Renal cortex interstitium (tissue), 11 donors: ENCODE measurements at regions not wholly inside any gene's neighbourhood (a gene's known extent, or its start where the extent isn't known, plus 50 kb on each side); places are given as distances from the start of the nearest gene placed in this dataset.

Source experiments
- DNase-seq, 11 donors: peaks; one replicate each; pipeline ENCODE4 v3.0.0-alpha.2; 2013; ENCODE audit warnings: low read depth in 9 of 11, low spot score in 4 of 11; ENCODE audit errors: extremely low read depth in 1 of 11

DNA sequence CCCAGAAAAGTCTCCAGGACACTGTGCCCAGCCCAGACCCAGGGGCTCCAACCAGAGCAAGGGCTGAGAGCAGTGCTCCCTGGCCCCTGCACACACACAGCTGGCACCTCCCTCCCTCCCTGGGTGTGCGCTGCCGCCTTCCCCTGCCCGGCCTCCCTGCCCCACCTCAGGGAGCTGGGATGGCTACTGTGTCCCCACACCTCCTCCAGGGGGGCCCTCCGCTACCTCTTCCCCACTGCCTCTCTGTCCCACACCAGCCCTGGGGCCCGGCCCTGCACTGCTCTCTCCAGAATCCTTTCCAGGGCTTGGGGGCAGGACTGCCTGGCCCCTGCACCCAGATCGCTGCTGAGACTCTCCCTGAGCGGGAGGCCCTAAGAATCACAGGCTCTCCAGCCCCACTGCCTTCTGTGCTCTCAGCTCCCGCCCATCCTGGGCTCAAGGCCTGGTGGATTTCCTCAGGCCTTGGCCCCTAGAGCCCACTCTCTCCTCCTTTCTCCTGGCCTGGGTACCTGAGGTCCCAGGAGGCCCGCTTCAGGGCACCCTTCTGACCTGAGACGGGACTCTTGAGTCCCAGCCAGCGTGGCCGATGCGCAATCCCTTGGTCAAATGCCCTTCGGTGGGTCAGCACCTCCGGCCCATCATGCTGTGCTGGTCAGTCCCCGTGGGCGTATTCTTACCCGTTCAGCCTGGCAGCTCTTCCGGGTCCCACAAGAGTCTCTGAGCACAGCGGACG, 276.8 kb upstream of the HDAC4 start:
- DNase-seq, result no peak

DNA sequence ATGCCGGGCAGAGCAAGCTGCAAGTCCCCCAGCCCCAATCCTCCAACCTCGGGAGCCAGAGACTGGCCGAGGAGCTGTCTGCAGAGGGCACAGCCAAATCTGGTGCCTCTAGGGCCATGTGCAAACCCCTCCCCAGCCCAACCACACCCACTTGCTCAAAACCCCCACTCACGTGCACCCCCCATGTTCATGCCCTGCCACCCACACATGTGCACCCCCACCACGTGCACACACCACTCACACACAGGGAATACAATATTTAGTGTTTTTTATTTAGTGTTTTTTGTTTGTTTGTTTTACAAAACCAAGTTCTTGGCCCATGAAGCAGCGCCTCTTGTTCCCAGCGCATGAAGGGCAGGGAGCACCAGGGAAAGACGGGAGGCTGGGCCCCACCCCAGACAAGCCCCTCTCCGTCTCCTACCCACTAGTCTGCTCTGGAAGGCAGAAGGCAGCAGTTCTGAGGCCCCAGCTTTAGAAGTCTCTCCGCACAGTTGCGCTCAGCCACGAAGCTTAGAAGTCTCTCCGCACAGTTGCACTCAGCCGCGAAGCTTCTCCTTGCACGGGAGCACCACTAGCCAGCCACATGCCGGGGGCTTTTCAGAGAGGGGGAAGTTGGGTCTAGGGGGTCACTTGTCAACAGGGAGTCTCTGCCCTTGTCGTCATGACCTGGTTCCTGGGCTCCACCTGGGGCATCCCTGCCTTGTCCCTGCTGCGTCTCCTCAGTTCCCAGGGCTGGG, 276.1 kb upstream of the HDAC4 start:
- no peak for DNase-seq

DNA sequence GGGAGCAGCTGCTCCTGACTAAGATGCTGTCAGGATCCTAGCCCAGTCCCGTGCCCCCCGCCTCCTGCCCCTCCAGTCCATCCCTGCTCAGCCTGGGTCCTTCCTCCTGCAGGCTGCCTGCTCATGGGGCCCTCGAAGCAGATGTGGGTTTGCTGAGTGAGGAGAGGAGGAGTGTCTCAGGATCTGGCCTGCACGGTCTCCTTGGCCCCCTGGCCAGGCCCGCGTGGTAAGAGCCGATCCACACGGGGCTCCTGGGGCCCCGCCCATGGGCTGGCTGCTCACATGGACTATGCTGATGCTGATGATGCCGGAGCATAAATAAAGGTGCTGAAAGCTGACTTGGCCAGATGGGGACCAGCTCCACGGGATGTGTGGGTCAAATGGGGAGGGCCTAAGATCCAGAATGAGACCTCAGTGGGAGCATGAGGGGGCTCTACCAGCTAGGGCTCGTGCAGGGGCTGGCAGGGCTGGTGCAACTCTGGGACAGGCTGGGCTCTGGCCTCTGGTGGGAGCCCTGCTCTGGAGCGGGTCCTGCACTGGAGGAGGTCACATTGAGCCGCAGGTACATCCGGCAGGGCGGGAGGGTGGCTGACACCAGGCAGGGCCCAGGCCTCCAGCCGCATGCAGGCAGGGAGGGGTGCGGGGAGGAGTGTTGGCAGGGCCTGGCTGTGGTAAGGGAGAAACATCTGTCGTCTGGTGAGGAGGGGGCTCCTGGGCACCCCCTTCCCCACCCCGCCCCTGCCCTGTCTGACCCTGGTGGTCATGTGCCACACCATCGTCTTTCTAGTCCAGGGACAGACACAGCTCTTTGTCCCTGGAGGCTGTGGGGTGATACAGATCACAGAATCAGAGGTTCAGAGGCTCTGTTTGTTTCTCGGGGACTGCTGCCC, 275.3 kb upstream of the HDAC4 start:
- no peak for DNase-seq

DNA sequence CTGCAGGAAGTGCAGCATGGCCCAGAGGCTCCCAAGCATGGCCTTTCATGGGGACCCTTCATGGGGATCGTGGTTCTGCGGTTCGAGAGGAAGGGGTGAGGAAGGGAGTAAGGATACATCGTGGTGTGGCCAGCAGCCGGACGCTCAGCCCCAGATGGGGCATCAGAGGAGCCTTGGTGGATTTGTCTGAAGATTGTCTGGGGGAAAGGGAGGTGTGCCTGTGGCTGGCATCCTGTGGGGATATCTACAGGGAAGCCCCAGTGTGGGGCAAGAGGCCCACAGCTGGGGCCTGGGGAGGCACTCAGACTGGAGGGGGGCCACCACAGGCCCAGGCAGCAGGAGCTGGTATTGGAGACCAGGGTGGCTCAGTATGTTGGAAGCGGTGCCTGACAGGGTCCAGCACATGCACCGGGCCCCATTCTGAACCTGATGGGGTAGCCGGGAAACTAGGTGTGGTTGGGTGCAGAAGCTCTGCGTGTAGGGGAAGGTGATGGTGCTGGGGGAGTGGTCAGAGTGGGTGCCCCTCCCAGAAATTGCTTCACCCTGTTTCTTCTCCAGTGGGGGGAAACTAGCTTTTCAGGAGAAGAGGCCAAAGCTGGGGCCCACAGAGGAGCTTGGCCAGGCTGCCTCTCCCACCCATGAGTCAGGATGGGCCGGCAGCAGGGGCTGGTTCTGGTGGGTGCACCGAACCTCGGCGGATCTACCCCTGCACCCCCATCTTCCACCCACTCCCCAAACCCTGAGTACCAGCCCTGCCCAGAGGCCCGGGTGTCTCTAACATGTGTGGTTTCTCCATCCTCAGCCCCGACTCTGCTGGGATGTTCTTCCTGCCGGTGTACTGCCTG, 274.4 kb upstream of the HDAC4 start:
- DNase-seq, result no peak

DNA sequence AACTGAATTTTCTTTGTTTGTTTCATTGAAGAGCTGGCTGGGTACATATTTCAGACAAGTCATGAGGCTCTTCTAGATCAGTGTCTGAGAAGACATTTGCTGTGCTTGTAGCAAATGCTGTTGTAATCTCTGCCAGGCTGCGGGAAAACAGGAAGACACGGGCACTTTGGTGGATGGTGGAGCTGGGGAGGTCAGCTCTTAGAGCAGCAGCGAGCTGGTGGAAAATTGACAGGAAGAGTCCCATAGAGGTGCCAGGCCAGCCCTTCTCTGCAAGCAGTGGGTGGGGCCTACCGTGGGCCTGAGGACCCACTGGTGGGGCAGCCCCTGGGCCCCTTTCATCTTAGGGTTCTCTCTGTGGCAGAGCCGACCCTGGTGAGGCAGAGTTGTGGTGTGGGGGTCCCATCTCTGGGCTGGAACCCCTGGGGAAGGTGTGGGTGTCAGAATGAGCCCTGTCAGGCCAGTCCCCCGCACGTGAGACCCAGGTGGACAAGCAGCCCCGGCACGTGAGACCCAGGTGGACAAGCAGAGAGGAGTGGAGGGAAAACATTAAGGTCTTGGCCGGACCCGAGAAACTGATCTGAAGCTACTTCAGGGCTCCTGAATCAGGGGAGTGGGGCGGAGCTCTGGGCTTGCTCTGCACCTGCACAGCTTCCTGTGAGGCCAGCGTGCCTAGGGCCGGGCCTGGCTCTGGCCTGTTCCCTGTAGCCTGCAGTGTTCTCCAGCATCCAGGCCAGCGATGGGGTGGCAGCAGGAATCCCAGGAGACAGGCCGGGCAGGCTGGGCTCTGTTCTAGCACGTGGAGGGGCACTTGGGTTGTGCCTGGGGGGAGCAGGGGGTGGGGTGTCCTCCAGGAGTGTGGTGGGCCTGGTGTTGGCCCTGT, 273.5 kb upstream of the HDAC4 start:
- no peak for DNase-seq

DNA sequence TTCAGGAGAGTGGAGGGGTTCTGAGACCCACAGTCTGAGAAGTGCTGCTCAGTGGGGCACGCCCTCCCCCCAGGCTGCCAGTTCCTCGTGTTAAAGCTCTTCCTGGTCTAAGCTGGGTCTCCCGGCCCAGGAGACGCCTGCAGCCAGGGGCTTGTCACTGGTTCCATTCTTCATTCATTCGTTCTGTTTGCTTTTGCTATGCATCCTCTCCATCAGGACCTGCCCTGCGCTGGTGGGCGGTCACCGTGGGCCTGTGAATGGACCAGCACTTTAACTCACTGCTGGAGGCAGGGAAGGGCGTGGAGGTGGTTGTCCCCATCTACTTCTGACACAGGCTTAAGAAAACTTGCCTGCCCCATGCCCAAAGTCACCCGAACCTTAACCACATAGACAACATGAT, 272.8 kb upstream of the HDAC4 start:
- DNase-seq, result no peak

DNA sequence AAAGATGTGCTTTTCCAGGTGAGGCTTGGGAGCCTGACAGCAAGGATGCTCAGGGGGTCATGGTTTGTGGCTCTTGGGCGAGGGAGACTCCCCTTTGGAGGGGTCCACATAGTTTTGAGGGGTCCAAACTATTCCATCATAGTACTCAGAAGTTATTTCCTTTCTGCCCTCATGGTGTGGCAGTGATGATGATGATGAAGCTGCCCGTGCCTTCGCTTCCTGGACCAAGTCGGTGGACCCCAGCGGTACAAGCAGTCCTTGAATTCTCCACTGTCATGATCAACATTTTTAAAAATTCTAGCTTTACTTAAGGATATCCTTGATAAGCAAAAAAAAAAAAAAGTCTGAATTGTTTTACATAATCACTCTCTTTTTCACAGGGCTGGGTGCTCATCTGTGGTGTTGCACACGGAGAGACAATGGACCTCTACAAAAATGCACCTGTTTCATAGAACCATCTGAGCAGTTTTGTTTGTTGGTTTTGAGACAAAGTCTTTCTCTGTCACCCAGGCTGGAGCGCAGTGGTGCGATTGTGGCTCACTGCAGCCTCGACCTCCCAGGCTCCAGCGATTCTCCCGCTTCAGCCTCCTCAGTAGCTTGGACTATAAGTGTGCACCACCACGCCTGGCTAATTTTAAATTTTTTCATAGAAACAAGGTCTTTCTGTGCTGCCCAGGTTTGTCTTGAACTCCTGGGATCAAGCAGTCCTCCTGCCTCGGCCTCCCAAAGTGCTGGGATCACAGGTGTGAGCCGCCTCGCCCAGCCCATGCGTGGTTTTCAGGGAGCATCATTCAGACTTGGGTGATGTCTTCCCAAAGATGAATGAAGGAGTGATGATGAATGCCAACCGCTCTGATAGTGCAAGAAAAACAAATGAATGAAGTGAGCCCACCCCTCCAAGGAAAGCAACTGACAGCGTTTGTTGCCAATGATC, 271.4 kb upstream of the HDAC4 start:
- DNase-seq, result no peak

DNA sequence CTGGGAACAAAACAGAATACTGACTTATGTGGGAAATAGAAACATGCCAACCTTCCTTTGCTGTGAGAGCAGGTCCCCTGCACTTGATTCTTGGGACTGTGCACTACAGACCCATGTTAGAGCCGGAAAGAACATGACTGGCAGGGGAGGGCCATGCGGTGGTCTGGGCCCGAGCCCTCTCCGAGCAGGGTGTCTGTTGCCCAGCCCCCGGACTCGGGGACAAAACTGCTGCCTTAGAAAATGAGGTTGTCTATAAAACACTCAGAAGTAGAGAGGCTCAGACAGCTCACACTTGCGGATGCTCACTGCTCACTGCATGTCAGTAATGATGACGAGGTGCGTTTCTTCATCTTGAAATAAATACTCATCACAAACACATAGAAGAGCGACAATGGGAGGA, 270.7 kb upstream of the HDAC4 start:
- DNase-seq, result no peak

DNA sequence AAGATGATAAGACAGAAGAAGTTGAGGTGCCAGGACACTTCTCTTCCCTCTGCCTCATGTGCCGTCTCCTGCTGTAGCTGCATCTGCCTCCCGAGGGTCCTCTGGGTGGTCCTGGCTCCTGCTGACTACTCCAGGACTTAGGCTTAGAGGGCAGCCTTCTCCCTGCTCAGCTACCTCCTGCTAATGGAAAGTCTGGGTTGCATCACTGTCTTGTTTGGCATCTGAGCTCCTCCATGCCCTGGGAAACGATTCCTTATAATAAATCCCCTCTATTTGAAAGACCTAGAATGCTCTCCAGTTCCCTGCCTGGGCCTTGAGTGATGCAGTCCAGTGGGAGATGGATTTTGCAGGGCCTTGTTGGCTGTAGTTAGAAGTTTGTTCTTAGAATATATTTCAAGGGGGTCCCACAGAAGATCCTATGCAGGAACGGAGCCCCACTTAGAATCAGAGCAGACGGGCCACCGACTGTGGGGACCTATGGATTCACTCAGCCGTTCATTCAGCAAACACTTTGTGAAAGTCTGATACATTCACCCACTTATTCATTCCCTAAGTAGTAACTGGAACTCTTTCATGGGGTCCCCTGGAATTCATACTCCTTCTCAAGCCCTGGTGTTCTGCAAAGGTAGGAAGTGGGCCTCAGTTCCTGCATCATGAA, 269.8 kb upstream of the HDAC4 start:
- DNase-seq, result no peak

DNA sequence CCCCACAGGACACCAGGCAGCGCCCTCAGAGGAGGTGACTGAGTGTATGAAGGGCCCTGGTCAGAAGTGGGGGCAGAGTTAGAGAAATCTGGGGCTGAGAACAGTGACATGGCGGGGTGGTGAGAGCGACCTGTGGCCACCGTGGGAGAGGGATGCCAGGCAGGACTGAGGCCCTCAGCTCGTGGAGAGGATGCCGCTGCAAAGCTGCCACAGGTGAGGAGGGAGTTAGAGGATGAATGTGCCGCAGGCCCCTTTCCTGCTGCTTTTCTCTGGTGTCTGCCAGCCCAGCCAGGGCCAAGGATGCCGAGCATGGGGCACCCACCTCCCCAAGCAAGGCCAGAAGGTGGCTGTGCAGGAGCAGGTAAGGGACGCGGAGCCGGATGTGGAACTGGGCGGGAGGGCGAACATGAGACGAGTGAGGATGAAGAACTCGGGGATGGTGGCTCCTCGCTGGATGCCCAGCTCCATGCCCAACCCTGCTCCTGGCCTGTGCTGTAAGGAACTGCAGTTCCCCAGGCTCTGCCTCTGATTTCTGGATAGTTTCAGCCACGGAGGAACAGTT, 269.2 kb upstream of the HDAC4 start:
- no peak for DNase-seq

DNA sequence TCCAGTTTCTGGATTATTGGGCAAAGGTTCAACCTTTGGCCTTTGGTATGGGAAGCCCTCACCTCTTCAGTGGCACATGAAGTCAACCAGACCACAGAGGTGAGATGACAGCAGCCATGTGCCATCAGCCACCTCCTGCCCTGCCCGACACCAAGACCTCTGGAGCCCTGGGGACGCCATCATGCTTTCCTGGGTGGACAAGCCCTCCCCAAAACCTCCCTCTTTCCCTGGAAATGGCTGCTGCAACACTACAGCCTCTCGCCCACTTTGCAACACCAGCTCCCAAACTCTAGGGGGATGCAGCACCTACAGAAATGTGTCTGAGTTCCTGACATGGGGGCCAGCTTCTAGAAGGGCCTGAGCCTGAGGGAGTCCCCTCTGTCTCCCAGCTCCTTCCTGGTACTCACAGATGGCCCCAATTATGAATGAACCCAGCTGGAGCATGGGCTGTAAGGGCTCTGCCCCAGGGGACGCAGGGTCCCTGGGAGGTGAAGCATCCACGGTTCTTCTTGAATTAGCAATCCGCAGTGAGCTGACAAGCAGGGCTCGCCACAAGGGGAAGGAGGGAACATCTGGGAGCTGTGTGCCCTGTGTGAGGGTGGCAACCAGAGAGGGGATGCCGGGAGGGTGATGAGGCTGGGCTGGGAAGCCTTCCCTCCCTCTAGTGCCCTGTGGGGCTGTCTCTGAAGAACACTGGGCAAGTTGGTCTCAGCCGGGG, 268.5 kb upstream of the HDAC4 start:
- no peak for DNase-seq

DNA sequence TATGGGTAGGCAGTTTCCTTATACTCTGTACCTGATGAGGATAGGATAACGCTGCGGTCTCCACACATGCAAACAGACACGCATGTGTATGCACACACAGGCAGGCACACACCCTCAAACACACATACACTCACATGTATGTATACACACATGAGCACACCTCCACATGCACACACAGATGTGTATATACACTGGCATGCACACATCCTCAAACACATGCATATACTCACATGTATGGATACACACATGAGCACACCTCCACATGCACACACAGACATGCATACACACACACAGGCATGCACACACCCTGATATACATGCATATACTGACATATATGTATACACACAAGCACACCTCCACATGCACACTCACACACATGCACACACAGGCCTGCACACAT, 267.8 kb upstream of the HDAC4 start:
- DNase-seq, result no peak

DNA sequence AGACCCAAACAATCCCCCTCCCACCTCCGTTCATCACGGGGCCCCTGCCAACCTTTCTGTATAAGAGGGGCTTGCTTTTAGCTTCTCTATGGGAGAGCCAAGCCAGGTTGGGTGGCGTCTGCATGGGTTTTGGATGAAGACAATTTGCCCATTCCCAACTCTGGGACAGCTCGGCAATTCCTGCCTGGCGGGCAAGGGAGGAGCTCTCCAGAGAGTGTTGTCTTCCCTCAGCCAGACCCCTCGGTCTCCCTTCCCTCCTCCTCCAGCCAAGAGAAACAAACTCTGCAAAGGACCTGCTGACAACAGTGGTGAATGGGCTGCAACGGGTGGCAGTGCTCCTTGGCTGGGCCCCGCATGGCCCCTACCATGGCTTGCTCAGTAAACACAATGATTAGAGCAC, 267.2 kb upstream of the HDAC4 start:
- no peak for DNase-seq

DNA sequence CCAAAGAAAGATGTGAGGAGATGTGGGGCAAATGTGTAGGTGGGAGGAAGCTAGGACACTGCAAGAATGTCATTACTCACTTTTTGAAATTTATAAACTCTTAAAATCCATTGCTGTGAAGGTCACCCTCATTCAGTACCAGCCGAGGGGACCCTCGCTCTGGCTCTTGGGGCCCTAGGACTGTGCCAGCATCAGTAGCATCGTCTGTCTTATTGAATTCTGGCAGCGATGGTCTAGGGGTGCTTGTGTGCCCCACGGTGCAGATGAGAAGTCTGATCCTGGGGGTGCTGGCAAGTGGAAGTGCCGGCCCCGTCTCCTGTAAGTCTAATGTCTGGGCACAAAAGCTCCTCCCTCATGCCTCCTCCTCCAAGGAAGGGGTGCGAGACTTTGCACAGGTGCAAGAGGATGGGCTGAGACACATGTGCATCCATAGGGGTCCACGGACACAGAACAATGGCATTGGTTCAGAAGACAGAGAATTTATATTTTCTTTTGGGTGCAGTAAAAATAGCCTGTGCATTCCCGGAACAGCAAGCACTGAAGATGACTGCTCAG, 266.7 kb upstream of the HDAC4 start:
- DNase-seq, result no peak

DNA sequence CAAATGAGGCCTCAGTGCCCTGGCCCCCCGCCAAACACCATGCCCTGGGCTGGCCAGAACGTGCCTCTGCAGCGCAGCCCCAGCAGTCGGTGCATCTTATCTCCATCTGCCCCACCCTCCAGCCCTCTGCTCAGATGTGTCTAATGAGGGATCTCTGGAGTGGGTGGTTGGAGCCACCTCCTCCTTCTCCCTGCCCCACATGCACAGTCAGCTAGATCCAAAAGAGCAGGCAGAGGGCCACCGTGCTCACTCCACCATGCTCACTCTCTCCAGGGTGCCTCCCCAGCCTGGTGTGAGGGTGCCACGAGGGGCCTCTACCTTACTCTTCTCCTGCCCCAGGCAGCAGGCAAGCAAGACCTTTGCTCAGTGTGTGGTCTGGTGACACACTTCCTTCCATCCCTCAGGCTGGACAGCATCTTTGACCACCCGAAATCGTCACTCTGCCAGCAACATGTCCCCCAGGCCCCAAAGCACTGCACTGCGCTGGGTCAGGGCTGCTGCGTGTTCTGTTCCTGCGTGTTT, 266.1 kb upstream of the HDAC4 start:
- no peak for DNase-seq
